H1 (cell line): ENCODE measurements at regions not wholly inside any gene's neighbourhood (a gene's known extent, or its start where the extent isn't known, plus 50 kb on each side); places are given as distances from the start of the nearest gene placed in this dataset.

Source experiments
- CTCF ChIA-PET: fragments of 300-600 bp; sonication (Branson Sonifier 250); formaldehyde crosslinking; loops from one replicate; lab custom pipeline; 2021; ENCODE audit not compliant: partially characterized antibody; lab: Charles Lee
- POLR2A ChIA-PET: fragments of 300-600 bp; sonication (Branson Sonifier 250); formaldehyde crosslinking; loops from one replicate; lab custom pipeline; 2021; ENCODE audit warnings: inconsistent platforms; ENCODE audit not compliant: partially characterized antibody; lab: Charles Lee
- DNase-seq, 2 experiments: peaks; one replicate each; pipeline versions ENCODE4 v3.0.0 to v3.0.0-alpha.2; 2010 to 2022; ENCODE audit warnings: low spot score in 2 of 2, low read depth in 1 of 2, mixed read lengths in 1 of 2
- FAIRE-seq: peaks from 2 replicates; lab custom pipeline; 2011; peaks lifted over from hg19 to GRCh38; lab: Jason Lieb, UNC
- H2AFZ ChIP-seq: 2 replicates; pipeline ENCODE4 v1.8.1; 2012; ENCODE audit warnings: low read length, inconsistent platforms
- H2AK5ac ChIP-seq: 2 replicates; pipeline ENCODE4 v1.6.1; 2013; ENCODE audit warnings: low read depth, low read length
- H2BK120ac ChIP-seq: replicated peaks from 2 replicates; pipeline ENCODE3; 2013; ENCODE audit warnings: low read depth, low read length, inconsistent platforms
- H2BK12ac ChIP-seq: 2 replicates; pipeline ENCODE4 v1.6.1; 2013; ENCODE audit warnings: low read depth, low read length
- H2BK15ac ChIP-seq: 2 replicates; pipeline ENCODE4 v1.6.1; 2013; ENCODE audit warnings: low read length
- H2BK20ac ChIP-seq: 2 replicates; pipeline ENCODE4 v1.6.1; 2013; ENCODE audit warnings: low read length
- H2BK5ac ChIP-seq: 2 replicates; pipeline ENCODE4 v1.6.1; 2013; ENCODE audit warnings: low read depth, low read length
- H3K14ac ChIP-seq: 2 replicates; pipeline ENCODE4 v1.6.1; 2013; ENCODE audit warnings: inconsistent platforms; ENCODE audit not compliant: insufficient read length
- H3K18ac ChIP-seq: 2 replicates; pipeline ENCODE4 v1.6.1; 2013; ENCODE audit warnings: low read length; ENCODE audit errors: extremely low read depth
- H3K23ac ChIP-seq: 2 replicates; pipeline ENCODE4 v1.6.1; 2013; ENCODE audit warnings: inconsistent platforms; ENCODE audit not compliant: insufficient read length
- H3K23me2 ChIP-seq: 2 replicates; pipeline ENCODE4 v1.6.1; 2013; ENCODE audit warnings: low read depth, low read length
- H3K27ac ChIP-seq: 2 replicates; pipeline ENCODE4 v1.6.1; 2011; ENCODE audit warnings: low read depth, low read length, inconsistent platforms
- H3K27me3 ChIP-seq, 4 experiments: replicated peaks in 1 of 4; 1 replicate in 1 of 4; 2 replicates in 3 of 4; pipeline versions ENCODE4 v1.6.1 to v1.8.1; 2011 to 2013; ENCODE audit warnings: low read length in 3 of 4, mild to moderate bottlenecking in 3 of 4, inconsistent platforms in 2 of 4, mixed read lengths in 2 of 4, moderate library complexity in 1 of 4; ENCODE audit not compliant: control insufficient read depth in 3 of 4, insufficient read depth in 3 of 4; ENCODE audit errors: extremely low read depth in 1 of 4
- H3K36me3 ChIP-seq, 4 experiments: 2 replicates each; pipeline versions ENCODE4 v1.6.1 to v1.8.1; 2011 to 2013; ENCODE audit warnings: mild to moderate bottlenecking in 4 of 4, low read length in 3 of 4, moderate library complexity in 2 of 4, control low read depth in 1 of 4, inconsistent platforms in 1 of 4; ENCODE audit not compliant: insufficient read depth in 4 of 4, control insufficient read depth in 2 of 4
- H3K4ac ChIP-seq: replicated peaks from 2 replicates; pipeline ENCODE3; 2013; ENCODE audit warnings: low read length, low read depth, mixed read lengths, inconsistent platforms; ENCODE audit not compliant: insufficient read length
- H3K4me1 ChIP-seq, 4 experiments: replicated peaks in 1 of 4; 1 replicate in 1 of 4; 2 replicates in 3 of 4; pipeline versions ENCODE4 v1.6.1 to v1.8.1; 2011 to 2013; ENCODE audit warnings: low read length in 3 of 4, inconsistent platforms in 2 of 4, mixed read lengths in 1 of 4; ENCODE audit not compliant: insufficient read depth in 4 of 4, control insufficient read depth in 3 of 4
- H3K4me2 ChIP-seq, 2 experiments: 2 replicates each; pipeline versions ENCODE4 v1.6.1 to v1.8.1; 2011 to 2013; ENCODE audit warnings: low read depth in 2 of 2, low read length in 2 of 2, control low read depth in 1 of 2, inconsistent platforms in 1 of 2, mild to moderate bottlenecking in 1 of 2; ENCODE audit not compliant: insufficient read depth in 1 of 2
- H3K4me3 ChIP-seq, 4 experiments: fragments of 200-600, 300-600 bp in 1 of 4; sonication (generic), shearing (Covaris generic), sonication (Bioruptor Twin) in 1 of 4; 2 replicates each; pipeline versions ENCODE4 v1.5.1 to v1.8.1; 2011 to 2016; ENCODE audit warnings: low read length in 4 of 4, low read depth in 3 of 4, control low read depth in 2 of 4, inconsistent platforms in 2 of 4, mild to moderate bottlenecking in 2 of 4, mixed read lengths in 1 of 4, moderate library complexity in 1 of 4; ENCODE audit not compliant: insufficient read depth in 2 of 4; ENCODE audit errors: extremely low read depth in 1 of 4
- H3K56ac ChIP-seq: replicated peaks from 2 replicates; pipeline ENCODE3; 2013; ENCODE audit warnings: low read depth, mild to moderate bottlenecking, mixed read lengths, low read length, inconsistent platforms; ENCODE audit not compliant: insufficient read length
- H3K79me1 ChIP-seq: 2 replicates; pipeline ENCODE4 v1.6.1; 2013; ENCODE audit warnings: low read depth, low read length, control low read depth
- H3K79me2 ChIP-seq, 2 experiments: 2 replicates each; pipeline versions ENCODE4 v1.6.1 to v1.8.1; 2012 to 2013; ENCODE audit warnings: low read length in 2 of 2, mild to moderate bottlenecking in 2 of 2, inconsistent platforms in 1 of 2; ENCODE audit not compliant: insufficient read depth in 2 of 2, control insufficient read depth in 1 of 2
- H3K9ac ChIP-seq, 4 experiments: replicated peaks in 1 of 4; 1 replicate in 1 of 4; 2 replicates in 3 of 4; pipeline versions ENCODE4 v1.6.1 to v1.8.1; 2011 to 2013; ENCODE audit warnings: low read depth in 3 of 4, low read length in 3 of 4, control low read depth in 2 of 4, mild to moderate bottlenecking in 2 of 4, moderate library complexity in 2 of 4, inconsistent platforms in 1 of 4; ENCODE audit errors: extremely low read depth in 1 of 4
- H3K9me3 ChIP-seq, 2 experiments: 2 replicates each; pipeline versions ENCODE4 v1.6.1 to v1.8.1; 2012 to 2013; ENCODE audit warnings: mild to moderate bottlenecking in 2 of 2, moderate library complexity in 2 of 2, control low read depth in 1 of 2, inconsistent platforms in 1 of 2, low read depth in 1 of 2, low read length in 1 of 2, mixed read lengths in 1 of 2; ENCODE audit not compliant: insufficient read depth in 2 of 2
- H4K20me1 ChIP-seq, 2 experiments: replicated peaks in 1 of 2; 2 replicates each; pipeline versions ENCODE3 to v1.8.1; 2011 to 2013; ENCODE audit warnings: inconsistent platforms in 2 of 2, low read length in 2 of 2, mild to moderate bottlenecking in 1 of 2; ENCODE audit not compliant: insufficient read depth in 2 of 2, control insufficient read depth in 1 of 2
- H4K5ac ChIP-seq: 2 replicates; pipeline ENCODE4 v1.6.1; 2013; ENCODE audit warnings: low read length, low read depth, mixed read lengths, inconsistent platforms; ENCODE audit not compliant: insufficient read length
- H4K8ac ChIP-seq: 2 replicates; pipeline ENCODE4 v1.8.0; 2013; ENCODE audit warnings: mild to moderate bottlenecking, moderate library complexity, low read length, inconsistent platforms; ENCODE audit not compliant: insufficient read depth; ENCODE audit errors: extremely low read depth
- H4K91ac ChIP-seq: replicated peaks from 2 replicates; pipeline ENCODE3; 2013; ENCODE audit warnings: low read length, mixed read lengths, inconsistent platforms; ENCODE audit not compliant: insufficient read length
- BRCA1 ChIP-seq: IDR thresholded peaks from 2 replicates; pipeline ENCODE4 v1.6.1; 2012; ENCODE audit warnings: low read depth, low read length, improper control_type of control experiment
- CTBP2 ChIP-seq: IDR thresholded peaks from 2 replicates; pipeline ENCODE4 v1.7.0; 2011; ENCODE audit warnings: borderline replicate concordance, mild to moderate bottlenecking, moderate library complexity, mixed read lengths, low read length; ENCODE audit not compliant: insufficient read depth, insufficient read length
- EP300 ChIP-seq, 2 experiments: IDR thresholded peaks; 1 replicate in 1 of 2; 2 replicates in 1 of 2; pipeline ENCODE4 v1.6.1; 2011 to 2012; ENCODE audit warnings: low read depth in 2 of 2, low read length in 2 of 2, mild to moderate bottlenecking in 2 of 2, borderline replicate concordance in 1 of 2, inconsistent platforms in 1 of 2, moderate library complexity in 1 of 2
- EZH2 ChIP-seq: fragments of 200-600 bp; sonication (generic); IDR thresholded peaks from 2 replicates; pipeline ENCODE4 v1.7.1; 2012; ENCODE audit warnings: low read depth, mild to moderate bottlenecking, moderate library complexity, low read length, inconsistent platforms; ENCODE audit not compliant: severe bottlenecking
- FOSL1 ChIP-seq: IDR thresholded peaks from 2 replicates; pipeline ENCODE4 v1.6.1; 2011; ENCODE audit warnings: mild to moderate bottlenecking, low read depth, low read length, moderate library complexity; ENCODE audit not compliant: insufficient read depth
- RAD21 ChIP-seq, 2 experiments: IDR thresholded peaks in 1 of 2; conservative IDR thresholded peaks in 1 of 2; 2 replicates each; pipeline ENCODE4 v1.6.1; 2011; ENCODE audit warnings: low read depth in 2 of 2, low read length in 2 of 2, improper control_type of control experiment in 1 of 2, inconsistent platforms in 1 of 2, mild to moderate bottlenecking in 1 of 2, moderate library complexity in 1 of 2
- RBBP5 ChIP-seq: IDR thresholded peaks from 2 replicates; pipeline ENCODE4 v1.7.1; 2012; ENCODE audit warnings: low read depth, mild to moderate bottlenecking, inconsistent platforms, low read length, moderate library complexity, borderline replicate concordance
- SUZ12 ChIP-seq: fragments of 200-600 bp; sonication (generic); IDR thresholded peaks from 2 replicates; pipeline ENCODE4 v1.6.1; 2012; ENCODE audit warnings: mild to moderate bottlenecking, inconsistent platforms, low read length, moderate library complexity, mixed read lengths
- TAF7 ChIP-seq: optimal IDR thresholded peaks from 2 replicates; pipeline ENCODE3; 2011; ENCODE audit warnings: low read depth, mild to moderate bottlenecking, inconsistent platforms, low read length, moderate library complexity, borderline replicate concordance
- TCF12 ChIP-seq: IDR thresholded peaks from 2 replicates; pipeline ENCODE4 v1.6.1; 2011; ENCODE audit warnings: low read depth, mild to moderate bottlenecking, low read length
- WGBS, 2 experiments: shearing (Covaris generic) in 1 of 2; methylation state at CpG; one replicate each; pipeline versions ENCODE4 v1.1.6 to v1.1.7; 2013 to 2015; ENCODE audit warnings: low lambda C conversion rate in 2 of 2, mixed read lengths in 2 of 2, inconsistent platforms in 1 of 2, low coverage in 1 of 2, missing lambda C conversion rate in 1 of 2; ENCODE audit not compliant: insufficient replicate concordance in 2 of 2, insufficient coverage in 1 of 2, insufficient read length in 1 of 2; ENCODE audit errors: extremely low coverage in 1 of 2, missing lambda C conversion rate in 1 of 2; 5-methylcytosine and 5-hydroxymethylcytosine counted together

DNA sequence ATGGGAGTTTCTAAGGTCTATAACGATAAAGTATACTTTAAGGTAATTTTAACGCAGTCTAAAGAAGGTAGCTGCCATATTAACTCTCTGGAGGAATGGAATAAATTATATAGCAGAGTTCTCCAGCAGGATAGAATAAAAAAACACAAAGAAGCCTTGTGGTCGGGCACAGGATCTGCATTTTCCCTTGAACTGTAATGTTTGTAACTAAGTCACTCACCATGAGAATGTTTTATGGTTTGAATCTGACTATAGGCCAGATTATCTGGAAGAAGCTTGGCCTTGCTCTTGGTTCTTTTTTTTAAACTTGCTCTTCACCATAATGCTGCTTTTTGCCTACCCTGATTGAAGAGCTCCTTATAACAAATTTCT, 238.8 kb upstream of the NOX3 start:
- no peak overlapping the region for H3K23ac ChIP-seq
- H3K9ac ChIP-seq: no peak overlapping the region
- H3K4me2 ChIP-seq: no peak overlapping the region
- no peaks in the 10 kb centered on the region for H3K36me3 ChIP-seq
- H3K14ac ChIP-seq: no peak overlapping the region
- no peak overlapping the region for H3K56ac ChIP-seq
- H4K8ac ChIP-seq: no peak overlapping the region
- no peaks in the 10 kb centered on the region for H3K79me1 ChIP-seq
- DNase-seq (no peak), FAIRE-seq (no peak)
- no peak overlapping the region for H4K91ac ChIP-seq
- no peak overlapping the region for H2AFZ ChIP-seq
- no peak overlapping the region for H2BK20ac ChIP-seq
- H3K4me1 ChIP-seq: no peaks in the 10 kb centered on the region
- H3K27ac ChIP-seq: no peak overlapping the region
- no peaks in the 10 kb centered on the region for H3K79me2 ChIP-seq
- no peak overlapping the region for H2BK5ac ChIP-seq
- H2BK15ac ChIP-seq: no peak overlapping the region
- H2BK12ac ChIP-seq: no peak overlapping the region
- H3K4ac ChIP-seq: no peak overlapping the region
- H4K20me1 ChIP-seq: no peaks in the 10 kb centered on the region
- TF ChIP-seq TCF12: no peak
- TF ChIP-seq RAD21 (IDR thresholded peaks at IDR 0.05 in 1 of 2, conservative IDR thresholded peaks at IDR 0.05 in 1 of 2; ENCODE audit: low read depth in 2 of 2, low read length in 2 of 2): no peak
- no peak for TF ChIP-seq EZH2
- no peak for TF ChIP-seq CTBP2
- no peak for TF ChIP-seq SUZ12
- no peak for TF ChIP-seq TAF7
- TF ChIP-seq RBBP5: no peak
- TF ChIP-seq BRCA1: no peak
- TF ChIP-seq FOSL1: no peak
- no peak for TF ChIP-seq EP300 (IDR thresholded peaks at IDR 0.05; ENCODE audit: borderline replicate concordance in 1 of 2, low read depth in 2 of 2, low read length in 2 of 2)
- no peak overlapping the region for H4K5ac ChIP-seq
- no peak overlapping the region for H3K18ac ChIP-seq
- H3K4me3 ChIP-seq: no peak overlapping the region
- no peak overlapping the region for H2AK5ac ChIP-seq
- POLR2A ChIA-PET: no interaction called here
- no peaks in the 10 kb centered on the region for H3K27me3 ChIP-seq
- 88% methylated on average over 3 of the region's 3 CpGs; no CpG with 5 or more reads in 1 of the 2 experiments for WGBS, 2 experiments
- CTCF ChIA-PET: no interaction called here
- no peaks in the 10 kb centered on the region for H3K9me3 ChIP-seq
- no peak overlapping the region for H2BK120ac ChIP-seq
- no peaks in the 10 kb centered on the region for H3K23me2 ChIP-seq
